ENCODE measurements at regions not wholly inside any gene's neighbourhood (a gene's known extent, or its start where the extent isn't known, plus 50 kb on each side); places are given as distances from the start of the nearest gene placed in this dataset.

DNA sequence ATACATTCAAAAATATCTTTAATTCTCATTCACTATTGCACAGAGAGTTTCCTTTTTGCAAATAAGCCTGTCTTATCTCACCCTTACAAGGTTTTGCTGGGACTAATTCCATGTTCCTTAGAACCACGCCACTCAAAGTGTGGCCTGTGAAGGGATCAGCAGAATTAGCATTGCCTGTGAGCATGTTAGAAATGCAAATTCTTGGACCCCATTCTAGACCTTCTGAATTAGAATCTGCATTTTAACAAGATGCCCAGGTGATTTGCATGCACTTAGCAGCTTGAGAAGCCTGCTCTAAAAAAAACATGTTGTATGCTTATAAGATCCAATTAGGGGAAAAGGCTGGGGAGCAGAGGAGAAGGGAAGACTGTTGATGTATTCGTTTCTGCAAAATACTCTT, 460.0 kb downstream of the NTRK2 start:
- TF ChIP-seq CTCF (conservative IDR thresholded peaks at IDR 0.05; ENCODE audit: low read length) (no peak), EZH2phosphoT487 (IDR thresholded peaks at IDR 0.05; ENCODE audit: borderline replicate concordance) (no peak)
- Histone ChIP-seq H3K9me2 (replicated peaks; ENCODE audit: low read depth, low read length) (no peaks in the 10 kb centered on the region), H2AFZ (ENCODE audit: low read length) (no peak overlapping the region), H3K79me2 (ENCODE audit: insufficient read depth, low read length) (no peaks in the 10 kb centered on the region), H3F3A (ENCODE audit: low read depth) (no peaks in the 10 kb centered on the region), H3K9me3 (ENCODE audit: insufficient read depth, low read depth, low read length) (no peaks in the 10 kb centered on the region), H3K9ac (ENCODE audit: low read depth, low read length, poor library complexity, severe bottlenecking) (no peak overlapping the region), H3K4me2 (ENCODE audit: low read depth, low read length, poor library complexity, severe bottlenecking) (no peak overlapping the region), H3K36me3 (ENCODE audit: insufficient read depth, low read length) (no peaks in the 10 kb centered on the region), H3K4me1 (ENCODE audit: insufficient read depth, low read length, poor library complexity, severe bottlenecking) (no peaks in the 10 kb centered on the region), H4K20me1 (ENCODE audit: insufficient read depth, low read length, poor library complexity, severe bottlenecking) (no peaks in the 10 kb centered on the region), H3K27me3 (ENCODE audit: insufficient read depth, low read length, poor library complexity, severe bottlenecking) (no peaks in the 10 kb centered on the region), H3K4me3 (ENCODE audit: low read length, poor library complexity, severe bottlenecking) (no peak overlapping the region)

GRCh38 chr9:85118990-85119755, 449.6 kb downstream of the NTRK2 start:
- no peak overlapping the region for H3K9ac ChIP-seq (ENCODE audit: low read depth, low read length, poor library complexity, severe bottlenecking)
- no peaks in the 10 kb centered on the region for H3F3A ChIP-seq (ENCODE audit: low read depth)
- TF ChIP-seq EZH2phosphoT487 (IDR thresholded peaks at IDR 0.05; ENCODE audit: borderline replicate concordance) (no peak), CTCF (conservative IDR thresholded peaks at IDR 0.05; ENCODE audit: low read length) (no peak)

GRCh38 chr9:85117831-85118230, 448.3 kb downstream of the NTRK2 start:
- no peaks in the 10 kb centered on the region for H3F3A ChIP-seq (ENCODE audit: low read depth)
- TF ChIP-seq CTCF (conservative IDR thresholded peaks at IDR 0.05; ENCODE audit: low read length) (no peak), EZH2phosphoT487 (IDR thresholded peaks at IDR 0.05; ENCODE audit: borderline replicate concordance) (no peak)
- H3K9me3 ChIP-seq (ENCODE audit: insufficient read depth, low read depth, low read length), result no peaks in the 10 kb centered on the region
- H3K4me2 ChIP-seq (ENCODE audit: low read depth, low read length, poor library complexity, severe bottlenecking), result no peak overlapping the region
- H3K27me3 ChIP-seq (ENCODE audit: insufficient read depth, low read length, poor library complexity, severe bottlenecking), result no peaks in the 10 kb centered on the region
- H3K4me1 ChIP-seq (ENCODE audit: insufficient read depth, low read length, poor library complexity, severe bottlenecking), result no peaks in the 10 kb centered on the region
- no peaks in the 10 kb centered on the region for H3K79me2 ChIP-seq (ENCODE audit: insufficient read depth, low read length)
- H3K9me2 ChIP-seq (replicated peaks; ENCODE audit: low read depth, low read length), result no peaks in the 10 kb centered on the region
- H2AFZ ChIP-seq (ENCODE audit: low read length), result no peak overlapping the region
- no peak overlapping the region for H3K9ac ChIP-seq (ENCODE audit: low read depth, low read length, poor library complexity, severe bottlenecking)
- H3K36me3 ChIP-seq (ENCODE audit: insufficient read depth, low read length), result no peaks in the 10 kb centered on the region
- H4K20me1 ChIP-seq (ENCODE audit: insufficient read depth, low read length, poor library complexity, severe bottlenecking), result no peaks in the 10 kb centered on the region
- no peak overlapping the region for H3K4me3 ChIP-seq (ENCODE audit: low read length, poor library complexity, severe bottlenecking)

More at GRCh38 chr9:85118990-85119755, 449.6 kb downstream of the NTRK2 start:
- H3K4me2 ChIP-seq (ENCODE audit: low read depth, low read length, poor library complexity, severe bottlenecking), result no peak overlapping the region
- no peaks in the 10 kb centered on the region for H3K4me1 ChIP-seq (ENCODE audit: insufficient read depth, low read length, poor library complexity, severe bottlenecking)
- no peak overlapping the region for H2AFZ ChIP-seq (ENCODE audit: low read length)
- no peaks in the 10 kb centered on the region for H3K79me2 ChIP-seq (ENCODE audit: insufficient read depth, low read length)
- H3K9me2 ChIP-seq (replicated peaks; ENCODE audit: low read depth, low read length), result no peaks in the 10 kb centered on the region
- no peaks in the 10 kb centered on the region for H3K36me3 ChIP-seq (ENCODE audit: insufficient read depth, low read length)
- no peak overlapping the region for H3K4me3 ChIP-seq (ENCODE audit: low read length, poor library complexity, severe bottlenecking)
- H3K9me3 ChIP-seq (ENCODE audit: insufficient read depth, low read depth, low read length), result no peaks in the 10 kb centered on the region
- H4K20me1 ChIP-seq (ENCODE audit: insufficient read depth, low read length, poor library complexity, severe bottlenecking), result no peaks in the 10 kb centered on the region
- no peaks in the 10 kb centered on the region for H3K27me3 ChIP-seq (ENCODE audit: insufficient read depth, low read length, poor library complexity, severe bottlenecking)

Data from Loucy (cell line).